ENCODE measurements at regions not wholly inside any gene's neighbourhood (a gene's known extent, or its start where the extent isn't known, plus 50 kb on each side); places are given as distances from the start of the nearest gene placed in this dataset.
"Not testable (repeated sequence)": the region's sequence is repeated elsewhere in the genome, so short reads cannot be mapped to it uniquely, and the experiment has no call there.

DNA sequence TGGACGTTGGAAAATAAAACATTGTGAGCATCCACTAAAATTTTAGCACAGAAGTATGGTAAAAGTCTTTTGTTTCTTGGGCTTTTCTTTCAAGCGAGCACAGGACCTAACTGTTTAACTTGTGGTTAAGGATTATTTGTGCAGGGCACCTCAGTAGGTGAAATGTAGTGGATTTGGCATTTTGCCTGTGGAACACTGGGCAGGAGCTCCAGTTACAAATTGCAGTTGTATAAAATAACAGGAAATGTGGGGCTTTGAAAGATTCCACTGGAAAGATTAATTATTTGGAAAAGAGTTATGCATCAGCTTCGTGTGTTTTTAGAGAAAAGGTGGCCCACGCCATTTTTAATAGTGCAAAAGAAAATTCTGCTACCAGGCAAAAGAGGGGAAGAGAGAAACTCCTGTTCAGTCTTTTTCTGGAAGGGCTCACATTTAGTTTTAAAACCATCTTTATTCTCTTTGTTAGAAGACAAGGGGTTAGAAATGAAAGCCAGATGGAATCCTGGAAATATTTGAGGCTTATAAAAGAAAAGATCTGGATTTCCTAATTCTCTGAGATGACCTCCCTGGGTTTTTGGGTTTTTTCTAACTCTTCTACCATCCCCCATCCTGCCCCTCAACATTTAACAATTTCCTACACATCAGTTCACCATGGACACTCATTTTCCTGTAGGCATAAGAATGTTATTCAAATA lies 144.3 kb upstream of the SERTAD2 start:
- DNase-seq, result no peak

DNA sequence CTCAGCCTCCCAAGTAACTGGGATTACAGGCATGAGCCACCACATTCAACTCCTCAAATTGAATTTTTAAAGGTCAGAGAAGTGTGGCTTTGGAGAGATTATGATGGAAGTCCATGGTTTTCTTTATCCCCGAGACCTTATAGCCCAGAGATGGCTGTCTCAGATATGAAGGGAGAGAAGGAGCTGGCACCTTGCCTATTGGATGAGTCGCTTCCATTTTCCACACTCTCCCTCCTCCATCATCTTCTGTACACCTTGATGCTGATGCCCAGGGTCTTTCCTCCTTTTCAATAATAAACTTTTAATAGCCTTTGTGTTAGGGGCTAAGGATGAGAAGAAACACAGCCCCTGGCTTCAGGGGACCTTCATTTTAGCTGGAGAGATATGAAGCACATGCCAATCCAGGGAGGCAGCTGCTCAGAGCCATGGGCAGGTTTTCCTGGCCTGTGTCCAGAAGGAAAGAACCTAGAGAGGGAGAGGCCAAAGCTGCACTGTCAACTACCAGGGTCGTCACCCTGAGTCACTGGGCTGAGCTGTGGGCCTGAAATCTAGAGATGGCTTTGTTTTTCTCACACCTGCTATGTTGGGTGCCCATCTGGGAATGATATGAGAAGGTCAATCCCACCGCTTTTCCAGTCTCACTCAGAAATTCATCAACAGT lies 146.0 kb upstream of the SERTAD2 start:
- DNase-seq, result no peak

DNA sequence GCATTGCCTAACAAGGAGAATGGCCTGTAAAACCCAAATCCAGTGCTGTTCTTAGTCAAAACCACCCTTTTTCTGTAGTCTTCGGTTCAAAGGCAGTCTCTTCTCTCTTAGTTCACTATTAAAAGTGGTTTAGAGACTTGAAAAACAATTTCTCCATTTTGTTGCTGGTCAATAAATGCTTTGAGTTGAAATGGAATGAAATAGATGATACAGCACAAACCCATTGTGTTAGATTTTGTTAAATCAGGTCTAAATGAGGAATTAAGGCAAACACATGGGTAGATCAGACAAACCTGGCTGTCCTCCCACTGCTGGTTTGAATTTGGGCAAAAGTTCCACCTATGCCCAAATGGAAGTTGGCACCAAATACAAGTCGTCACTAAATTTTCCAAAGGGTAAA lies 150.1 kb upstream of the SERTAD2 start:
- no peak for DNase-seq

DNA sequence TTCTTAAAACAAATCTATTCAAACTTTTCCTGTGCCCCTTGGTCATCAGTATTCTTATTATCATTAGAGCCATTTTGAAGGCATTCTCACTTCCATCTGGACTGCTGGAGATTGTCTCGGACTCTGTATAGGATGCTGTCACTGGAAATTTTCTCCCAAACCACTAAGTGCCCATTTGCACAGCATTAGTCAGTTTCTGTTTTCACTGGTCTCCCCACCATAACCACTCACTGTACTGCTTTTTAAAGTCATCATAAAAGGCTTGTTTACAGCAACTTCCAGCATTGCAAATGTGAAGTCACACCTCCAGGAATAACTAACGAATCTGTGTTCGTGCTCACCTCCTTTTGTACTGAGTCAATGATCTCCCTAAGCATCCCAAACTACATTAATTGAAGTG lies 150.9 kb upstream of the SERTAD2 start:
- DNase-seq, result no peak

DNA sequence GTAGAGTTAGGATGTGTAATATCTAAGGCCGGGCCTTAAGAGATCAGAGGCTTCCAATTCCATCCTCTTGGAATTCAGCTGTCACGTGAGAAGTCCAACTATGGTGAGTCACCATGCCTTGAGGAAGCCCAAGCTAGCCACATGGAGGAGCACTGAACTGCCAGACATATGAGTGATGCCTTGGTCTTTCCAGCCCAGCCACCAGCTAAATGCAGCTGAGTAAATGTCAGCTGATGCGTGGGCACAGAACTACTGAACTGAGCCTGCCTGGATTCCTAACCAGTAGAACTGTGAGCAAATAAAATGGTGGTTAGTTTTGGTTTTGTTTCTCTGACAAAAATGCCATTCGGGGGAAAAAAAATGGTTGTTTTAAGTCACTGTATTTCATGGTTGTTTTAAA lies 153.7 kb upstream of the SERTAD2 start:
- DNase-seq, result no peak

DNA sequence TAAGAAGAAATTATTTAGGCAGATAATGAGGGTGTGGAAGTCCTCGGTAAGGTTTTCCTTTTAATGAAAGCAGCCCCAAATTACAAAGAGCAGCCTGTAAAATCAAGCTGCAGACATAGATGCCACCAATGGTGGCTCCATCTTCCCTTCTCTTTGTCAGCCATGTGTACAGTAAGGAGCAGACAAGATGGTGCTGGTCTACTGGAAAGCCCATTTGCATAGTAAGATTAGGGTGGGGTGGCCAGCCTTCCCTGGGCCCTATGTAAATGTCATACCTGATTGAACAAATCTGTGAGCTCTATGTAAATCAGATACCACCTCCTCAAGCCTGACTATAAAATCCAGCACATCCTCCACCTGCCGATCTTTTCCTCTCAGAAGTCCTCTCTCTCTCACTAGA lies 154.4 kb upstream of the SERTAD2 start:
- no peak for DNase-seq

DNA sequence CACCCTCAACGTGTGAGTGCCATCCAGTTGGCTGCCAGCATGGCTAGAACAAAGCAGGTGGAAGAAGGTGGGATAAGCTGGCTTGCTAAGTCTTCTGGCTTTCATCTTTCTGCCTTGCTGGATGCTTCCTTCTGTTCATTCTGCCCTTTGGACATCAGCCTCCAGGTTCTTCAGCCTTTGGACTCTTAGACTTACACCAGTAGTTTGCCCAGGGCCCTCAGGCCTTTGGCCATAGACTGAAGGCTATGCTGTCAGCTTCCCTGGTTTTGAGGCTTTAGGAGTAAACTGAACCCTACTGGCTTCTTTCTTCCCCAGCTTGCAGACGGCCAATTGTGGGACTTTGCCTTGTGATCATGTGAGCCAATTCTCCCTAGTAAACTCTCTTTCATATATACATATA lies 155.0 kb upstream of the SERTAD2 start:
- DNase-seq, result no peak

DNA sequence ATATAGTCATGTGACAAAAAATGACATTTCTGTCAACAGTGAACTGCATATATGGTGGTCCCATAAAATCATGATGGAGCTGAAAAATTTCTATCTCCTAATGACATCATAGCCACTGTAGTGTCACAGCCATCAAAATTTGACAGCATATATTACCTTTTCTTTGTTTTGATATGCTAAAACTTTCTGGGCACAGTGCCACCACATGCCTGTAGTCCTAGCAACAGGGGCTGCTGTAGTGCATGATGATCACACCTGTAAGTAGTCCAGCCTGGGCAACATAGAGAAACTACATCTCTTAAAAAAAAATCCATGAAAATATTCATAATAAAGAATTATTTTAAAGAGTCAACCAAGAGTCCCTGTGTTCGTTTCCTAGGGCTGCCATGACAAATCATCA lies 155.5 kb upstream of the SERTAD2 start:
- DNase-seq, result no peak

DNA sequence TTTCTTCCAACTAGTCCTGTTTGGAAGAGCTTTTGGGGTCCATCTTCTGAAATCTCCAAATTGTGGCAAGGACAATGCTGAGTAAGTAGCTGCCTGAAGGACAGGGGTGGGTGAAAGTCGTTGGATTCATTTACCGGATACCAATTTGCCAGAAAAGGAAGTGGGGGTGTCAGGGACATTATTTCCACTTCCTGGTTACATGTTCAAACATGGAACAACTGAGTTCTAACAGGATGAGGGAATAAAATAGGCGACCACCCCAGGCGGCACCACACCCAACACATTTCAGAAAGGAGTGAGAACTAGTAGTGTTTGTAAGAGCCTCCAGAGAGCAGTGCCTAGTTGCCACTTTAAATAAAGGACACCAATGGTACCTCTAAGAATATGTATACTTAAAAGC lies 158.6 kb upstream of the SERTAD2 start:
- DNase-seq, result no peak

DNA sequence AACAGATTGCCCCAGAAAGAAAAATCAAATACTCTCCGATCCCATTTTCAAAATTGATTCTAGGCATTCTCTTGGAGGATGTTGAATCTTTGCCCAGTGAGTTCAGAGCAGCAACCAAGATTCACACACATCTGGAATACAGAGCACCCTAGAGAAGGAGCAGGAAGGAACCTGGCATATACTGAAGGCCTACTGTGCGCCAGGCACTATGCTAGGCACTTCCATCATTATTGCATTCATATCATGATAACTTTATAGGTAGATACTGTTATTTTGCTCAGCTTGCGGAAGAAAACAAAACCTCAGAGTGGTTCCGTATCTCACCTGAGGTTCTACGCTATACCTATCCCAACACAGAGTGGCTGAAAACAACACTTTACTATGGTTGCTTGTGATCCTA lies 160.3 kb upstream of the SERTAD2 start:
- no peak for DNase-seq

DNA sequence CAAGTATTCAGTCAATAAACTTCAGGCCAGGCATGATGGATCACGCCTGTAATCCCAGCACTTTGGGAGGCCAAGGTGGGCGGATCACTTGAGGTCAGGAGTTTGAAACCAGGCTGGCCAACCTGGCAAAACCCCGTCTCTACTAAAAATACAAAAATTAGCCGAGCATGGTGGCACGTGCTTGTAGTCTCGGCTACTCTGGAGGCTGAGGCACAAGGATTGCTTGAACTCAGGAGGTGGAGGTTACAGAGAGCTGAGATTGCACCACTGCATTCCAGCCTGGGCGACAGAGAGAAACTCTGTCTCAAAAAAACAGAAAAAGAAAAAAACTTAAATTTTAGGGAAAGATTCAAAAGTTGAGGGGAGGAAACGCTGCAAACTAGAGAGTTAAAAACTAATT lies 162.8 kb upstream of the SERTAD2 start:
- DNase-seq, result not testable (repeated sequence)

DNA sequence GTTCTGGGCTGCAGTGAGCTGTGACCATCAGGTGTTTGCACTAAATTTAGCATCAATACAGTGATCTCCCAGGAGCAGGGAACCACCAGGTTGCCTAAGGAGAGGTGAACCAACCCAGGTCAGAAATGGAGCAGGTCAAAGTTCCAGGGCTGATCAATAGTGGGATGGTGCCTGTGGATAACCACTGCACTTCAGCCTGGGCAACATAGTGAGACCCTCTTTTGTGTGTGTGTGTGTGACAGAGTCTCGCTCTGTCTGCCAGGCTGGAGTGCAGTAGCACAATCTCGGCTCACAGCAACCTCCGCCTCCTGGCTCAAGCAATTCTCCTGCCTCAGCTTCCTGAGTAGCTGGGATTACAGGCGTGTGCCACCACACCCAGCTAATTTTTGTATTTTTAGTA lies 163.7 kb upstream of the SERTAD2 start:
- DNase-seq, result no peak

DNA sequence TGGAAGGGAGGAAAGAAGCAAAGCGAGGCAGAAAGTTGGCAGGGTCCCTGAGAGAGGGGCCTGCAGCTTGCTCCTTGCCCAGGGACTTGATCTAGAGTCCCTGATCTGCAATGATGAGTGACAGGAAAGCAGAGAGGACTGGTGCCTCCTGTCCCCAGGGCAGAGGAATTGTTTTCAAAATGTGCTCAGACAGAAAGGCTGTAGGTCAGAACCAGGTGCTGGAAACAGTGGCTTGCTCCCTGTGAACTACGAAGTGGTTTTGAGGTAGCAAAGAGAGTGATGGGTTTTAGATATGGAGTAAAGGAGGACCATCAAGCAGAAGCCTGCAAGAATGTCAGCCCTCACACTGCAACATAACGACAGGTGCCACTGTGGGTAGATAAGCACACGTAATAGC lies 164.9 kb upstream of the SERTAD2 start:
- DNase-seq, result no peak

DNA sequence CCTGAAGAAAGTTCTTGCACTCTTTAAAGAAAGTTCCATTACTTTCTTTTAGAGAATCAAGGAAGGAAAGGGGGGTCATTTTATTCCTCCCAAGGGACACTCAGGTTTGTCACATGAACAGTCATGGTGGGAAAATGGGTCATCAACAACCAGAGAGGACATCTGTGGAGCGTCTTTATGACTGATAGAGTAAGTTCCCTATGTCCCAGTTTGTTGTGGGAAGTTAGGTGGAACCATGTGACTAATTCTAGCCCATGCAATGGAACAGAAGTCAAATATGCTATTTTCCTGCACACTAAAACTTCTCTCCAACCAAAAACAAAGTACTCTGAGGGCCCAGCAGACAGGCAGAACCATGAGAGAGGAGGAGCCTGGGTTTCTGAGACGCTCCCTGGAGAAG lies 165.6 kb upstream of the SERTAD2 start:
- no peak for DNase-seq

DNA sequence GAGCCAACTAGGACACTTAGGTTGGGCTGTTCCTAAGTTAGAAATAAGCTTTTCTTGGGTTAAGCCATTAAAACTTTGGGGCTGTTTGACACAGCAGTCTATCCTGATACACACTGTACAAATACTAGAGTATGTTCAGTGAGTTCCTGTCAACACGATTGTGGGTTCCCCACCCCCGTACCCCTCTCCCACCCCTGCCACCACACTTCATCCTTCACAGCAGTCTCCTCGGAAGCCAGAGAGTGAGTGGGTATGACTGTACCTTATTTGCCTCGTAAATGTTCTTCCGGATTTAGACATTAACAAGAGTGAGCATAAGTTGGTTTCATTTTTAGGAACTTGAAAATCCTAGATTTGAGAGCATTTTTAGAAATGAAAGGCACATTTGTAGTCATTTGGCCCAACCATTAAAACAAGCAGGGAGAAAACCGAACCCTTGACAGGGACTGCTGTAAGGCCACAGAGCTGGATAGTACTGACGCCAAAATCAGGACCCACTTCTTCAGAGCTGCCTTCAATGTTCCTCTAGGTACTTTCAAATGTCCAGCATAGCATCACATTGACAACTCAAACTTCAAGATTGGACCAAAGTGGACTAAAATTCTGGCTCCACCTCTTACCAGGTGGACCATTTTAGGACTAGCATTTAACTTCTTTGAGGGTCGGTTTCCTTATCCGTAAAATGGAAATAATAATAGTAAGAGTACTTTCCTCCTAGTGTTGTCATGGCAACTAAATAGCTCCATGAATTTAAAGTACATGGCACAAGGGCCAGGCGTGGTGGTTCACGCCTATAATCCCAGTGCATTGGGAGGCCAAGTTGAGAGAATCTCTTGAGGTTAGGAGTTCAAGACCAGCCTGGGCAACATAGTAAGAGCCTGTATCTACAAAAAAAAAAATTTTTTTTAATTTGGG lies 166.3 kb upstream of the SERTAD2 start:
- no peak for DNase-seq

DNA sequence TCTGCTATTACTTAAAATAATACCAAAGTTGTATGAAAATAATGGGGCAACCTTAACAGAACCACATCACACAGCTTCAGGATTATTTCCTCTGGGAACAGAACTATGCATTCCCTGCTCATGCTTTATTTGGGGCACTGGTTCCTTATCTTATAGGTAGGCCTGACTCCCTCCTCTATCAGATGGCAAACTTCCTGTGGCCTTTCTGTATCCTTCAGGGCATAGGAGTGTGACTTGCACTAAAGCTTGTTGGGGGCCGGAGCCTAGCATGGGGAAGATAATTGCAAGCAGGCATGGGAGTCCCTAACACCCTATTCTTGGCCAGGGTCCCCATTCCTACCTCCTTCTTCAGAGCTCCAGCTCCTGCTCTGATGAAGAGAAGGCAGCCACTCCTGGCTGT lies 167.2 kb upstream of the SERTAD2 start:
- DNase-seq, result no peak

DNA sequence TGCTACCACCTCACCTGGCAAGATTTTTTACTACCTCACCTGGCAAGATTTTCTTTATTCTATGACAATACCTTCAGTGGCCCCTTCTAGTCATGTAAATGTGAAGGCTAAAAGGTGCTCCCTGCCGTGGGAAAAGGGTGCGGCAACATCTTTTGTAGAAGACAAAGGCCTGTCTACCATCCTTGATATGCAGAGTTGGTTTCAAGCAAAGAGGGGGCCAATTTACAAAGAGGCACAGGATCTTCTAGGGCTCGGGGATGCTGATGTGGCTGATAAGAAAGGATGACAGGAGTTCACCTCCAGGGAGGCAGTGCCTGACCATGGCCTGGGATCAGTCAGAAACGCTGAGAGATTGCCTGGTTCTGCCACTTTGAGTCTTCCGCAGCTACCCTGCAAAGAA lies 165.4 kb upstream of the SLC1A4 start:
- no peak for DNase-seq

DNA sequence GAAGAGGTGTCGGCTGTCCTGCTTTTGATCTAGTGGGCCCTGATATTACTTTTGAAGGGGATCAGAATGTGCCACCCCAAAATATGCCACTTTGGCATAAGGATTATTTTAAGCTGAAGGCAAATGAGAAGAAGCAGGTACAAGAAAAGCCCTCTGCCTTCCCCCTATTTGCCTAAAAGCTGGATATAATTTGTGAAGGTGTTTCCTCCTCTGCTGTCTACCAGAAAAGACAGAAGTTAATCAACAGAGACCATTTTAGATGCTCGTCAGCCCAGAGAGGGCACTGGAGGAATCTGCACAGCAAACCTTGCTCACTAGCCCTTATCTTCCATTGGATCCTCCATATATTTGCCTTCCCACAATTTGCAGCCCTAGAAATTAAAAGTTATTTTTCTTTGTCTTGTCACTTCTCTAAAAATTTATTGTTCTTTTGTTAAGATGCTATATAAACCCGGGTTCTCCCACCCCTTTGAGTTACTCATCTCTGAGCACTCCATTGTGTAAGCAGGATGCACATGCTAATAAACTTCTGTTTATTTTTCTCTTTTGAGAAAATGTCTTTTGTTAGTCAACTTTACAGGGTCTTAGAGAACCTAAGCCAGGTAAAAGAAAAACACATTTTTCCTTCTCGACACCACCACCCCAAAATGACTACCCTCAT lies 163.2 kb upstream of the SLC1A4 start:
- DNase-seq, result no peak

DNA sequence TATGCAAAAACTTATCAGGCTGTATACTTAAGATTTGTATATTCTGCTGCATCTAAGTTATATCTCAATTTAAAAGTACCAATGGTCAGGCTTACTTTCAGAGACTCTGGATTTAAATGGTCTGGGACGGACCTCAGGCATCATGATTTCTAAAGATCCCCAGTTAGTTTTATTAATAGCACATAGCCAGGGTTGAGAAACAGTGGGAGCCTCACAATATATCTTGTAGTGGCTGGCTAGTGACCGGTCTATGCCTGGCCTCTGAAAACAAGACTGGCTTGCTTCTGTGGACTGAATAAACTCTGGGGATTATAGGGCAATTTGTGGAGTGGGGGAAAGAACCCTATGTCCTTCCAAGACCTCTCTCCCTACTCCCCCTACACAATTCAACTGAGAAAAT lies 162.5 kb upstream of the SLC1A4 start:
- no peak for DNase-seq

DNA sequence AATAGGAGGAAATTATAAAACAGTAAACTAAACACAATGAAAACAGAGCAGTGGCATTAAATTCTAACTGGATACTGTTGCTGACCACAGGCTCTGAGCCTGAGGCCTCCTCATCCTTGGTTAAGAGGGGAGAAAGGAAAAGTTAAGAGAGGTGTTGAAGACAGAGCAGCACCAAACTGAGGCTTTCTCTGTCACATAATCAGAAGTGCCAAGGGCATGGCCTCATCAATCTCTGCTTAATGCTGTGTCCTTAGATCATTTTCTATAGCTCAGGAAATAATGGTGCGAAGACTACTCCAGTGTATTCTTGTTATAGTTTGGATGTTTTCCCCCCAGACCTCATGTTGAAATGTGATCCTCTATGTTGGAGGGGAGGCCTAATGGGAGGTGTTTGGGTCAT lies 160.9 kb upstream of the SLC1A4 start:
- DNase-seq, result no peak

DNA sequence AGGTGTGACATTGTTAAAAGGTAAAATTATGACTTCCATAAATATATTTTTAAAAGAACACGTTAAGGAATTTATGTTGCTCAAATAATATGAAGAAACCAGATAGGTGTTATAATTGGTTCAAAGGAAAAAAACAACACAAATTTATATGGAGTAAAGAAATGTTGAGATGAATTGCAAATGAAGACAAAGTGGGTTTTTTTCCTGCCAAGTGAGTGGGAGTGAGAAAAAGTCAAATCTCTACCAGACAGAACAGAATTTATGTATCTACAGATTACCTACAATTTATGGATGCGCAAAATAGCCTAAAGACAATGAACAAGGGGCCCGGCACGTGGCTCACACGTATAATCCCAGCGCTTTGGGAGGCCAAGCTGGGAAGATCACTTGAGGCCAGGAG lies 159.7 kb upstream of the SLC1A4 start:
- DNase-seq, result no peak

DNA sequence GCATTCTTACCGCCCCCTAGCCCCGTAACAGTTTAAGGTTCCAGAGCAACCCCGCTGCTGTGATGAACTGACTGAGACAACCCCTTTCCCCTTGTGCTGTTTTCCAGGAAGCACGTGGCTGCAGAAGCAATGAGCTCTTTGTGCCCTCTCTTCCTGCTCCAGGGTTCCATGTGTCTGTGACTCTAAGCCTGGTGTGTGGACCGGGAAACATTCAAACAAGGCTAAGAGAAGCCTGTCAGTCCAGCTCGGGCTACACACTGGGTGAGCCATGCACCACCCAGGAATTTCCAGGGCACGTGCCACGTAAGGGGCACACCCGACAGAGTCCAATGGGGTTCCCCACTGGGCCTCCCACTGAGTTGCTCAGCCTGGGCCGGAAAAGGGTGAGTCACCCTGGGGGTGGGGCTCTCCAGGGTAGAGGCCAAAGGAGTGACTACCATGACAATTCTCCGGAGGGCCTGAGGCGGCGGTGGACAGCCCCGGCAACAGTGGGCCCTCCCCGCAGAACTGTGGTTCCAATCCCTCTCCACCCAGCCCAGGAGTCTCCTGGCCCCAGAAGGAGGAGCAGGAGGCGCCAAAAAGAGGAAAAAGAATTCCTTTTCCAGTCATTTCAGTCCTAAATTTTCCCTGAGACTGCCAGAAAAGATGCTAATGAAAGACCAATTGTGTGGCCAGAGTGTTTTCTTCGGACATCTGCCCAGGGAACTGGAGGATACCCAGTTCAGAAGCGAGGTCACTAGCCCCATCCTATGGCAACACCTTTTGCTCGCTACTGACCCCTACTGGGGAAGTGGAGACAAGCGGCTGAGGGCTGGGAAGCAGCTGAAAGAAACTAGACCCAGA lies 157.8 kb upstream of the SLC1A4 start:
- DNase-seq, result peak; percentile 45

DNA sequence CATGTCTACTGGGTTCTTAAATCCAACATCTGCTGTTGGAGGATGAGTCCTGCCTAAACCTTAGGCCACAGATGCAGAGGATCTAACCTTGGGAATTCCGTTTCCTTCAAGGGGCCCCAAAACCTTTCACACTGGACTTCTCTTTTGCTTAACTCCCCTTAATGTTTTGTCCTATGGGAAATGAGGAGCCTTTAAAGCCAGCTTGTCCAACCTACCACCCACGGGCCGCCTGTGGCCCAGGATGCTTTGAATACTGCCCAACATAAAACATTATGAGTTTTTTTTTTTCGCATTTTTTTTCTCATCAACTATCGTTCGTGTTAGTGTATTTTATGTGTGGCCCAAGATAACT lies 157.2 kb upstream of the SLC1A4 start:
- DNase-seq, result no peak
